GM23248 (cell line): ENCODE measurements at regions not wholly inside any gene's neighbourhood (a gene's known extent, or its start where the extent isn't known, plus 50 kb on each side); places are given as distances from the start of the nearest gene placed in this dataset.

Experiments
- EZH2 ChIP-seq: fragments of 200-600 bp; sonication (generic); IDR thresholded peaks from 2 replicates; pipeline ENCODE4 v1.6.1; 2018; ENCODE audit warnings: antibody characterized with exemption, mild to moderate bottlenecking; ENCODE audit not compliant: insufficient read depth, poor library complexity, severe bottlenecking
- EZH2phosphoT487 ChIP-seq: fragments of 200-600 bp; sonication (generic); IDR thresholded peaks from 2 replicates; pipeline ENCODE4 v1.6.1; 2018; ENCODE audit warnings: antibody characterized with exemption, moderate library complexity, mild to moderate bottlenecking, low read depth; ENCODE audit not compliant: insufficient read depth

- no peak for TF ChIP-seq EZH2
- no peak for TF ChIP-seq EZH2phosphoT487
Observed at GRCh38 chr2:22494156-22494555, 890.8 kb upstream of the KLHL29 start.
